Muscle of arm (tissue), 1 donor: ENCODE measurements at regions not wholly inside any gene's neighbourhood (a gene's known extent, or its start where the extent isn't known, plus 50 kb on each side); places are given as distances from the start of the nearest gene placed in this dataset.

Experiments
- DNase-seq: peaks from one replicate; pipeline ENCODE4 v3.0.0-alpha.2; 2013

- DNase-seq: peak; percentile 15
Measured at GRCh38 chr2:104528101-104528500, 325.8 kb upstream of the POU3F3 start.

GRCh38 chr2:104531122-104531521, 322.8 kb upstream of the POU3F3 start:
- no peak for DNase-seq

GRCh38 chr2:104537116-104537515, 316.8 kb upstream of the POU3F3 start:
- DNase-seq: no peak

GRCh38 chr2:104538077-104538476, 315.8 kb upstream of the POU3F3 start:
- DNase-seq: no peak

- DNase-seq: no peak
Measured at GRCh38 chr2:104539649-104540048, 314.3 kb upstream of the POU3F3 start.

- no peak for DNase-seq
Measured at GRCh38 chr2:104545055-104545454, 308.9 kb upstream of the POU3F3 start.

GRCh38 chr2:104546537-104546936, 307.4 kb upstream of the POU3F3 start:
- no peak for DNase-seq

GRCh38 chr2:104547221-104547620, 306.7 kb upstream of the POU3F3 start:
- no peak for DNase-seq

- DNase-seq: no peak
Measured at GRCh38 chr2:104561251-104561650, 292.7 kb upstream of the POU3F3 start.

- no peak for DNase-seq
Measured at GRCh38 chr2:104562537-104562936, 291.4 kb upstream of the POU3F3 start.

GRCh38 chr2:104563398-104563996, 290.4 kb upstream of the POU3F3 start:
- no peak for DNase-seq

GRCh38 chr2:104568247-104568646, 285.7 kb upstream of the POU3F3 start:
- no peak for DNase-seq

- no peak for DNase-seq
Measured at GRCh38 chr2:104570259-104570658, 283.7 kb upstream of the POU3F3 start.

GRCh38 chr2:104572834-104573233, 281.1 kb upstream of the POU3F3 start:
- no peak for DNase-seq

GRCh38 chr2:104574367-104574766, 279.5 kb upstream of the POU3F3 start:
- no peak for DNase-seq

GRCh38 chr2:104577143-104577542, 276.8 kb upstream of the POU3F3 start:
- DNase-seq: no peak

GRCh38 chr2:104582471-104582870, 271.4 kb upstream of the POU3F3 start:
- DNase-seq: no peak

- no peak for DNase-seq
Measured at GRCh38 chr2:104583811-104584210, 270.1 kb upstream of the POU3F3 start.

GRCh38 chr2:104584393-104584792, 269.5 kb upstream of the POU3F3 start:
- no peak for DNase-seq

- DNase-seq: no peak
Measured at GRCh38 chr2:104595576-104595975, 258.3 kb upstream of the POU3F3 start.

- DNase-seq: no peak
Measured at GRCh38 chr2:104597942-104598341, 256.0 kb upstream of the POU3F3 start.

- DNase-seq: no peak
Measured at GRCh38 chr2:104598636-104599035, 255.3 kb upstream of the POU3F3 start.

GRCh38 chr2:104599787-104600510, 254.0 kb upstream of the POU3F3 start:
- no peak for DNase-seq

GRCh38 chr2:104606056-104606455, 247.9 kb upstream of the POU3F3 start:
- no peak for DNase-seq
